PC-3 (cell line): ENCODE measurements at regions not wholly inside any gene's neighbourhood (a gene's known extent, or its start where the extent isn't known, plus 50 kb on each side); places are given as distances from the start of the nearest gene placed in this dataset.

Experiments
- EZH2 ChIP-seq: fragments of 300-600 bp; sonication (generic); IDR thresholded peaks from one replicate; pipeline ENCODE4 v1.6.1; 2017; ENCODE audit warnings: antibody characterized with exemption, mild to moderate bottlenecking, low read length; ENCODE audit not compliant: unreplicated experiment
- TF ChIP-seq, protein P1 (sequence below): fragments of 300-600 bp; sonication (generic); conservative IDR thresholded peaks from 2 replicates; pipeline ENCODE4 v1.5.1; 2017; ENCODE audit warnings: antibody characterized with exemption, low read depth, mild to moderate bottlenecking, low read length

DNA sequence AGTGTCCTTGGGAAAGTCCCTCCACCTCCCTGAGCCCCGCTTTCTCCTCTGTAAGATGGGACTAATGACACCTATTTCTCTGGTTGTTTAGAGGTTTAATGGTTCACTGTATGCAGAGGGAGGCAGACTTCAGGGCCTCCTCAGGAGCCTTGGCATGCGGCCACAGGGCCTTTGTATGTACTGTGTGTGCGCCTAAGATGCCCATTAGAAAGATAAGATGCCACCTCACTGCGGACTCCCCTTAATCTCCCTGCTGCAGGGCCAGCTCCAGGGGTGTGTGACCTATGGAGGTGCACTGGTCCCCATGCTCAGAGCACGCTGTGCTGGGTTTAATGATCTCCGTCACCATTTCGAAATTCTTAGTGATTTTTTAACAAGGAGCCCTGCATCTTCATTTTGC, 59.3 kb downstream of the TMEM235 start:
- TF ChIP-seq, protein P1, sequence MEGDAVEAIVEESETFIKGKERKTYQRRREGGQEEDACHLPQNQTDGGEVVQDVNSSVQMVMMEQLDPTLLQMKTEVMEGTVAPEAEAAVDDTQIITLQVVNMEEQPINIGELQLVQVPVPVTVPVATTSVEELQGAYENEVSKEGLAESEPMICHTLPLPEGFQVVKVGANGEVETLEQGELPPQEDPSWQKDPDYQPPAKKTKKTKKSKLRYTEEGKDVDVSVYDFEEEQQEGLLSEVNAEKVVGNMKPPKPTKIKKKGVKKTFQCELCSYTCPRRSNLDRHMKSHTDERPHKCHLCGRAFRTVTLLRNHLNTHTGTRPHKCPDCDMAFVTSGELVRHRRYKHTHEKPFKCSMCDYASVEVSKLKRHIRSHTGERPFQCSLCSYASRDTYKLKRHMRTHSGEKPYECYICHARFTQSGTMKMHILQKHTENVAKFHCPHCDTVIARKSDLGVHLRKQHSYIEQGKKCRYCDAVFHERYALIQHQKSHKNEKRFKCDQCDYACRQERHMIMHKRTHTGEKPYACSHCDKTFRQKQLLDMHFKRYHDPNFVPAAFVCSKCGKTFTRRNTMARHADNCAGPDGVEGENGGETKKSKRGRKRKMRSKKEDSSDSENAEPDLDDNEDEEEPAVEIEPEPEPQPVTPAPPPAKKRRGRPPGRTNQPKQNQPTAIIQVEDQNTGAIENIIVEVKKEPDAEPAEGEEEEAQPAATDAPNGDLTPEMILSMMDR, result no peak
- no peak for TF ChIP-seq EZH2
